Activated T-helper 2 cell treated with anti-CD3 and anti-CD28 coated beads, Interferon-gamma antibody, Interleukin-2, Interleukin-4, amounts not matched to agents 10 μg/mL and 5 μg/mL and 100 μg/mL, durations not matched to agents 14 hours and 24 hours and 36 hours (primary cell): ENCODE measurements at regions not wholly inside any gene's neighbourhood (a gene's known extent, or its start where the extent isn't known, plus 50 kb on each side); places are given as distances from the start of the nearest gene placed in this dataset.
"Not testable (repeated sequence)": the region's sequence is repeated elsewhere in the genome, so short reads cannot be mapped to it uniquely, and the experiment has no call there.

Experiments used
- DNase-seq: peaks from one replicate; pipeline ENCODE4 v3.0.0; 2021; ENCODE audit warnings: low spot score
- H3K27ac Mint-ChIP-seq: one replicate; pipeline ENCODE4 v1.8.0; 2021; ENCODE audit warnings: mixed read lengths
- H3K27me3 Mint-ChIP-seq: one replicate; pipeline ENCODE4 v1.8.0; 2021; ENCODE audit warnings: low read depth, mixed read lengths
- H3K36me3 Mint-ChIP-seq: one replicate; pipeline ENCODE4 v1.8.0; 2021; ENCODE audit warnings: low read depth, mixed read lengths
- H3K4me1 Mint-ChIP-seq: one replicate; pipeline ENCODE4 v1.8.0; 2021; ENCODE audit warnings: low read depth, mixed read lengths
- H3K4me3 Mint-ChIP-seq: one replicate; pipeline ENCODE4 v1.8.0; 2021; ENCODE audit warnings: low read depth, mild to moderate bottlenecking, moderate library complexity, mixed read lengths
- H3K9me3 Mint-ChIP-seq: one replicate; pipeline ENCODE4 v1.8.0; 2021; ENCODE audit warnings: mixed read lengths
- intact Hi-C: fragments of 100-400 bp; cut with micrococcal nuclease; formaldehyde crosslinking; loops from one replicate; pipeline ENCODE4 v1.15.1; 2023

GRCh38 chr6:18527836-18528743, 140.9 kb downstream of the RNF144B start:
- intact Hi-C loops: no loop called here
- Mint-ChIP-seq H3K27ac (no peak overlapping the region), H3K9me3 (no peaks in the 10 kb centered on the region), H3K4me1 (no peaks in the 10 kb centered on the region), H3K27me3 (peaks cover 10% of the 10 kb centered on the region), H3K4me3 (no peak overlapping the region), H3K36me3 (no peaks in the 10 kb centered on the region)
- no peak for DNase-seq

DNA sequence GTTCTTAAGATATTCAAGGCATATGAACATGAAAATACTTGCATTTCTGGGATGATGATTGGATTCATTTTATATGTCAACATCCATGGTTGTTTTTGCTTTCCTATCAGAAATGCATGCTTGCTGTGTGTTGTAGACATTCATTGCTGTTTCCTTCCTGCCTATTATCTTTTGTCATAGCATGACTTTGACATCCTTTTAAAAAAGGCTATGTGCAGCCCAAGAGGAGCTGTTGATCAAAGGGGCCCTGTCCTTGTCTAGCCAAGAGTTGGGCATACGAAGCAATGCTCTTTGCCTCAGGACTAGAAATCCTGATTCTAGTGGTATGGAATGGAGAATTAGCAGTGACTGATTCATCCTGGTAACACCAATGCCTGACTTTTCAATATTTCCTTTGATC, 143.1 kb downstream of the RNF144B start:
- Mint-ChIP-seq H3K9me3 (no peaks in the 10 kb centered on the region), H3K36me3 (no peaks in the 10 kb centered on the region), H3K4me1 (no peaks in the 10 kb centered on the region), H3K27me3 (peaks cover 12% of the 10 kb centered on the region), H3K4me3 (no peak overlapping the region), H3K27ac (no peak overlapping the region)
- intact Hi-C loops: no loop called here
- no peak for DNase-seq

DNA sequence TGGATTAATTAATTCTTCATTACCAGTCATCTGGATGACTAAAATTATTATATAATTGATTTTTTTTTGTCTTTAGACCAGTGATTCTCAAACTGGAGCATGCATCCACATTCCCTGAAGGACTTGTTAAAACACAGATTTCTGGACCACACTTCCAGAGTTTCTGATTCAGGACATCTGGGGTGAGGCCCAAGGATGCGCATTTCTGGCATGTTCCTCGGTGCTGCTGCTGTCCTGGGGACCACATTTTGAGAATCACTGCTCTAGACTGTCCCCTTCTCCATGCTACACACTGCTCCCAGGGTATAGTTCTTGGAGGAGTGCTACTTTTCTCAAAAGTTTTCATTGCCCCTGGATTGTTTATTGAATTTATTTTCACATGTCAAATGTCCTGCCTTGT, 145.0 kb downstream of the RNF144B start:
- Mint-ChIP-seq H3K36me3 (no peaks in the 10 kb centered on the region), H3K4me3 (no peak overlapping the region), H3K27me3 (peaks cover 12% of the 10 kb centered on the region), H3K9me3 (no peaks in the 10 kb centered on the region), H3K4me1 (no peaks in the 10 kb centered on the region), H3K27ac (no peak overlapping the region)
- DNase-seq: no peak
- intact Hi-C loops: no loop called here

DNA sequence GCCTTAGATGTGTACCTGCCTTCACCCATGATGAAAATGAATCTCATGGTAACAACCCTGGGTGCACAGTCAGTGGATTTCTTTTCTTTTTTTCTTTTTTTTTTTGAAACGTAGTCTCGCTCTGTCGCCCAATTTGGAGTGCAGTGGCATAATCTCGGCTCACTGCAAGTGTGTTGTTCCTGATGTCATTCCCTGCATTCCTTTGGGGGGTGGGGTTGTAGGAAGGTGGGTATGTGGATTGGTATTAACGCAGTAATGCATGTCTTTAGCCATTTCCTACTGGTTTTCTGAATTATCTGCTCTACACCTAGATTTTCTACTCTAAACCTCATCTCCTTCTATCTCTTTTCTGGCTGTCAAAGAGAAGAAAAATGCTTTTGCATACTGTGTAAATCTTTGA, 146.6 kb downstream of the RNF144B start:
- intact Hi-C loops: no loop called here
- H3K36me3 Mint-ChIP-seq: no peaks in the 10 kb centered on the region
- peaks cover 12% of the 10 kb centered on the region for H3K27me3 Mint-ChIP-seq
- no peak for DNase-seq
- H3K27ac Mint-ChIP-seq: no peak overlapping the region
- H3K4me1 Mint-ChIP-seq: no peaks in the 10 kb centered on the region
- H3K4me3 Mint-ChIP-seq: no peak overlapping the region
- no peaks in the 10 kb centered on the region for H3K9me3 Mint-ChIP-seq

DNA sequence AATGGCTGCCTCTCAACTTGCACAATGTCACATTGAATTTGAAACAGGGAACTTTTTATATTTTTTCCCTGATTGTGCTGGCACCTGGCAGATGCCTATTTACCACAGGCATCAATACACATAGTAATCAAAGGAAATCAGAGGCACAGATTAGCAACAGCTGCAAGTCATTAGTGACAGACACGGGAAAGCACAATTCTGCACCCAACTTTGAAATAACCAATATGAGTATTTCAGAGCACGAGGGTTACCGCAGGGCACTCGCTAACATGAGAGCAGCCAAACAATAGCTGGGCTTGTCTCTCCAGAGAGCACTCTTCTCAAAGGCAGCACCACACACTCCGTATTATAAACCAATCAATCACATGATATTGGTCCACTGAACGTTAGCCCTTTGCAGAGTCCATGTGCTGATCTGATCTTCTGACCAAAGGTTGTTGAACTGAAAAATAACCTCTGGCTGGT, 149.5 kb downstream of the RNF144B start:
- H3K4me1 Mint-ChIP-seq: no peaks in the 10 kb centered on the region
- H3K9me3 Mint-ChIP-seq: no peaks in the 10 kb centered on the region
- intact Hi-C loops: no loop called here

DNA sequence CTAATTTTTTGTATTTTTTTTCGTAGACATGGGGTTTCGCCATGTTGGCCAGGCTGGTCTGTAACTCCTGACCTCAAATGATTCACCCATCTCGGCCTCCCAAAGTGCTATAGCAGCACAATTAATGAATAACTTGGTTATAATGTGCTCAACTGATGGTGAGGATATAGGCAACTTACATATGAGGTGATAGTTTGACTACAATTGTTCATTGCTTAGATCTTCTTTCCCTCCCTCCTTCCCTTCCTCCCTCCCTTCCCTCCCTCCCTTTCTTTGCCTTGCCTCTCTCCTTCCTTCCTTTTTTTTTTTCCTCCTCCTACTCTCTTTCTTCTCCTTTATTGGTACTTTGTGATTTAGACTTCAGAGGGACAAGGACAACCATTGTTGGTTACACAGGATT, 151.2 kb downstream of the RNF144B start:
- no peaks in the 10 kb centered on the region for H3K36me3 Mint-ChIP-seq
- DNase-seq: no peak
- H3K9me3 Mint-ChIP-seq: peaks cover 2% of the 10 kb centered on the region
- H3K27ac Mint-ChIP-seq: no peak overlapping the region
- peaks cover 2% of the 10 kb centered on the region for H3K27me3 Mint-ChIP-seq
- no peaks in the 10 kb centered on the region for H3K4me1 Mint-ChIP-seq
- intact Hi-C loops: no loop called here
- no peak overlapping the region for H3K4me3 Mint-ChIP-seq

More for the DNA sequence above, 149.5 kb downstream of the RNF144B start:
- Mint-ChIP-seq H3K4me3 (no peak overlapping the region), H3K36me3 (no peaks in the 10 kb centered on the region), H3K27me3 (peaks cover 7% of the 10 kb centered on the region), H3K27ac (no peak overlapping the region)
- DNase-seq: no peak

DNA sequence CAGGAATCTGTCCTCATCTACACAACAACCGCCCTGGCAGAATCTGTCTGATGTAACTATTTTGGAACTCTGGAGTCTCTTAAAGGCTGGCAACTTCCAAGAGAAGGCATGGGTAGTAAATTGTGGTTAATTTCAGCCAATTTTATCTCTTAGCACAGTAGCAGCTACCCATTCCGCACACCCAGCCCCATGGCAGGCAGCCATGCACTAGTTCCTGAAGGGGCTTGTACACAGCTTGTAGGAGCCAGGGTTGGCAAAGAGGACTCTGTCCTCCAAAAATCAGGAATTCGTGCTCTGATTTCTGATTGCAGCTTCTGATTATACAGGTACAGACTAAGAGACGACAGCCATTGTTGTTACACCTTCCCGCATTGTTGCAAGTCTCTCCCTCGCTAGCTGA, 155.9 kb downstream of the RNF144B start:
- H3K9me3 Mint-ChIP-seq: peaks cover 24% of the 10 kb centered on the region
- H3K4me1 Mint-ChIP-seq: no peaks in the 10 kb centered on the region
- H3K27ac Mint-ChIP-seq: no peak overlapping the region
- no peaks in the 10 kb centered on the region for H3K36me3 Mint-ChIP-seq
- H3K4me3 Mint-ChIP-seq: no peak overlapping the region
- no peaks in the 10 kb centered on the region for H3K27me3 Mint-ChIP-seq
- no peak for DNase-seq
- intact Hi-C loops: no loop called here

DNA sequence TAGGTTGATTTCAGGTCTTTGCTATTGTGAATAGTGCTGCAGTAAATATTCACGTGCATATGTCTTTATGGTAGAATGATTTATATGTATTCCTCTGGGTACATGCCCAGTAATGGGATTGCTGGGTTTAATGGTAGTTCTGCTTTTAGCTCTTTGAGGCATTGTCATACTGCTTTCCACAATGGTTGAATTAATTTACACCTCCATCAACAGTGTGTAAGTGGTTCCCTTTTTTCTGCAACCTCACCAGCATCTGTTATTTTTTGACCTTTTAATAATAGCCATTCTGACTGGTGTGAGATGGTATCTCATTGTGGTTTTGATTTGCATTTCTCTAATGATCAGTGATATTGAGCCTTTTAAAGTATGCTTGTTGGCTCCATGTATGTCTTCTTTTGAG, 158.0 kb downstream of the RNF144B start:
- peaks cover 24% of the 10 kb centered on the region for H3K9me3 Mint-ChIP-seq
- H3K4me1 Mint-ChIP-seq, H3K36me3 Mint-ChIP-seq, H3K4me3 Mint-ChIP-seq, DNase-seq, H3K27me3 Mint-ChIP-seq, intact Hi-C loops, H3K27ac Mint-ChIP-seq: not testable (repeated sequence)

- Mint-ChIP-seq H3K27me3 (no peaks in the 10 kb centered on the region), H3K27ac (no peak overlapping the region), H3K4me1 (peaks cover 4% of the 10 kb centered on the region), H3K36me3 (no peaks in the 10 kb centered on the region), H3K9me3 (peaks cover 24% of the 10 kb centered on the region), H3K4me3 (no peak overlapping the region)
- intact Hi-C loops: no loop called here
- no peak for DNase-seq
These were observed 158.6 kb downstream of the RNF144B start for GRCh38 chr6:18545726-18546125.

- Mint-ChIP-seq H3K27me3 (peaks cover 4% of the 10 kb centered on the region), H3K27ac (no peak overlapping the region), H3K36me3 (no peaks in the 10 kb centered on the region), H3K4me1 (peaks cover 4% of the 10 kb centered on the region), H3K4me3 (no peak overlapping the region), H3K9me3 (peaks cover 7% of the 10 kb centered on the region)
- no peak for DNase-seq
- intact Hi-C loops: no loop called here
These were observed 163.0 kb downstream of the RNF144B start for GRCh38 chr6:18550119-18550518.

DNA sequence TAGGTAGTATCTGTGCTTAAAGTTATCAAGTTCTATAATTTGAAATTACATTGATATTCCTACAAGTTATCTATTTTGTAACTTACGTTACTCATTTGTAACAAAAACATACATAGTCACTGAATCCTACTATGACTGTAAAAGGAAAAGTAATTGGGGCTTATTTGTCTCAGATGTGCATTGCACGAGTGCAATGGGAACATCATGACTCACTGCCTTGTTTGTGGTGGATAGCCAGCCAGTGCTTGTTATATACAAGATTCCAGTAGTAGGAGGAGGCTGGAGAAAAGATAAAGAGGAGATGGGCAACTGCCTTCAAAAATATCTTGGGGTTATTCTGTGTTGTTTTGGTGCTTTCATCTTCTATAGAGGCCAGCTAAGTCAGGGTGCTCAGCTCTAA, 164.1 kb downstream of the RNF144B start:
- intact Hi-C loops: no loop called here
- Mint-ChIP-seq H3K36me3 (no peaks in the 10 kb centered on the region), H3K27ac (no peak overlapping the region), H3K4me3 (no peak overlapping the region), H3K27me3 (peaks cover 5% of the 10 kb centered on the region), H3K9me3 (no peaks in the 10 kb centered on the region), H3K4me1 (peaks cover 4% of the 10 kb centered on the region)
- no peak for DNase-seq

DNA sequence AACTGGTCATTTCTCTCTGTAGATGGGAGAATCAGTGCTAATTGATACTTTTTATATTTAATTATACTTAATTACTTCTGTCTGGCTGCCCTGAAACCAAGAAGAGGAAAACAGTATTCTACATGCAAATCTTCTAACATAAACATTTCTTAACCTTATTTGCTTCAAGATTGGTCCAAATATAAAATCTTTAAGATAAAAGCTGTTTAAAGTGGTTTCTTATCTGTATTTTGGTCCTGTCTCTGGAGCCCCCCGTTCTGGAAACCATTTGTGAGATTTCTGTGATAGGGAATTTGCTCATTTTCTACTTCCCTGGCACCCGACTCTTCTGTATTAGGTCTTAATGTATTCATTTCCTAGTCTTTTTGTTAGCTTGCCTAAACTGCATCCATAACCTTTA, 168.6 kb downstream of the RNF144B start:
- H3K36me3 Mint-ChIP-seq: no peaks in the 10 kb centered on the region
- intact Hi-C loops: no loop called here
- peaks cover 16% of the 10 kb centered on the region for H3K27me3 Mint-ChIP-seq
- DNase-seq: no peak
- no peaks in the 10 kb centered on the region for H3K9me3 Mint-ChIP-seq
- no peak overlapping the region for H3K27ac Mint-ChIP-seq
- H3K4me3 Mint-ChIP-seq: no peak overlapping the region
- no peaks in the 10 kb centered on the region for H3K4me1 Mint-ChIP-seq

- no peaks in the 10 kb centered on the region for H3K4me1 Mint-ChIP-seq
- DNase-seq: no peak
- intact Hi-C loops: no loop called here
- no peak overlapping the region for H3K27ac Mint-ChIP-seq
- no peaks in the 10 kb centered on the region for H3K36me3 Mint-ChIP-seq
- peaks cover 15% of the 10 kb centered on the region for H3K27me3 Mint-ChIP-seq
- H3K4me3 Mint-ChIP-seq: no peak overlapping the region
- no peaks in the 10 kb centered on the region for H3K9me3 Mint-ChIP-seq
These were observed 174.0 kb downstream of the RNF144B start for GRCh38 chr6:18561037-18561750.
